Ovary (tissue), 7 donors: ENCODE measurements at regions not wholly inside any gene's neighbourhood (a gene's known extent, or its start where the extent isn't known, plus 50 kb on each side); places are given as distances from the start of the nearest gene placed in this dataset.

Experiments
- DNase-seq, 5 donors: peaks; one replicate each; pipeline ENCODE4 v3.0.0-alpha.2; 2019 to 2020
- H3K27ac ChIP-seq, 2 donors: fragments of 200-600 bp; one replicate each; pipeline versions ENCODE4 v1.5.1 to v1.8.0; 2019 to 2022
- H3K27me3 ChIP-seq: fragments of 200-600 bp; one replicate; pipeline ENCODE4 v1.8.0; 2022
- H3K36me3 ChIP-seq: fragments of 200-600 bp; sonication (generic); one replicate; pipeline ENCODE4 v1.5.1; 2019
- H3K4me1 ChIP-seq: one replicate; pipeline ENCODE4 v1.8.1; 2013; ENCODE audit warnings: mild to moderate bottlenecking, moderate library complexity; ENCODE audit not compliant: insufficient read depth
- H3K4me3 ChIP-seq: fragments of 200-600 bp; sonication (generic); one replicate; pipeline ENCODE4 v1.5.1; 2017
- H3K9me3 ChIP-seq, 2 donors: fragments of 200-600 bp in 1 of 2; sonication (generic) in 1 of 2; one replicate each; pipeline versions ENCODE4 v1.5.1 to v1.8.1; 2013 to 2019; ENCODE audit warnings: mild to moderate bottlenecking in 1 of 2, moderate library complexity in 1 of 2
- CTCF ChIP-seq, 3 donors: fragments of 450-650 bp in 2 of 3; fragments of 200-600 bp in 1 of 3; IDR thresholded peaks; one replicate each; pipeline versions ENCODE4 v1.5.1 to v1.8.0; 2016 to 2022; ENCODE audit warnings: antibody characterized with exemption in 3 of 3, mild to moderate bottlenecking in 1 of 3
- EP300 ChIP-seq: sonication (generic); formaldehyde crosslinking; IDR thresholded peaks from one replicate; pipeline ENCODE4 v1.6.1; 2017; ENCODE audit warnings: antibody characterized with exemption
- POLR2A ChIP-seq: fragments of 450-650 bp; IDR thresholded peaks from one replicate; pipeline ENCODE4 v1.6.1; 2017; ENCODE audit warnings: antibody characterized with exemption, mild to moderate bottlenecking, moderate library complexity
- WGBS, 3 donors: extraction: QIAGEN DNeasy Blood & Tissue Kit in 1 of 3; methylation state at CpG; one replicate each; pipeline versions ENCODE4 v1.1.5 to v1.1.7; 2013 to 2017; 5-methylcytosine and 5-hydroxymethylcytosine counted together
- intact Hi-C, 4 donors: fragments of 100-400 bp; cut with DNase I; formaldehyde crosslinking; loops; one replicate each; pipeline versions ENCODE4 v1.11.0 to v1.15.1; 2022 to 2023
- donor health status: DM: no; HTN: no; CAD: no; lungs with moderate emphysema.
- donor health status: DM: no; HTN: no; CAD: no.
- donor health status: Bipolar disorder and iron deficiency.
- donor health status: DM: no; HTN: no; CAD: no.
- donor health status: DM: yes; HTN: yes; CAD: no.

- no peaks in the 10 kb centered on the region for H3K36me3 ChIP-seq
- no peaks in the 10 kb centered on the region for H3K27me3 ChIP-seq
- no peaks in the 10 kb centered on the region for H3K9me3 ChIP-seq
- peaks cover 2% of the 10 kb centered on the region for H3K4me1 ChIP-seq
- intact Hi-C loops: no loop called here
- H3K27ac ChIP-seq: no peak overlapping the region
- no peak for DNase-seq
- no peak overlapping the region for H3K4me3 ChIP-seq
- 87 to 90% (median 89%) methylated on average over 4 of the region's 4 CpGs for WGBS, 3 donors
- TF ChIP-seq CTCF (IDR thresholded peaks at IDR 0.05) (no peak), EP300 (no peak), POLR2A (no peak)
Observed at GRCh38 chr15:39022532-39023305, 458.1 kb upstream of the RASGRP1 start.

DNA sequence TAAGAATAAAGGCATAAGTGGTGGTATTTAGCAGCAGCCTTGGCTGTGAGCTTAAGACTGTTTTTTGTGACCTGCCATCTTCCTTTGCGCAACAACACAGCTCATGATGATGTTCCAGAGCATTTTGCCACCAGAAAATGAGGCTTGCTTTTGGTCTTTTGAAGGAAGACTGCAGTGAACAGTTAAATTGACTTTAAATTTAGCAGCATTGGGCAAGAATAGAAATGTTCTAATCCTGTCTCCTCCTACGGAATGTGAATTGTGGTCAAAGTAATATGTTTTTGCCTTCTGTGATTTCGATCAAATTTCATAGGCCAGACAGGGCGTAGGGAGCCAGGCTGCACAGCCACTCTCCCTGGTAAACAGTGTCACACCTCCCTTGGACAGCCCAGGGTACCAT lies 460.7 kb upstream of the RASGRP1 start:
- intact Hi-C loops: no loop called here
- Histone ChIP-seq H3K4me3 (no peak overlapping the region), H3K27ac (no peak overlapping the region), H3K4me1 (no peaks in the 10 kb centered on the region), H3K36me3 (no peaks in the 10 kb centered on the region), H3K9me3 (no peaks in the 10 kb centered on the region), H3K27me3 (no peaks in the 10 kb centered on the region)
- TF ChIP-seq POLR2A (no peak), EP300 (no peak), CTCF (IDR thresholded peaks at IDR 0.05) (no peak)
- 87 to 91% (median 90%) methylated on average over 4 of the region's 4 CpGs for WGBS, 3 donors
- no peak for DNase-seq

DNA sequence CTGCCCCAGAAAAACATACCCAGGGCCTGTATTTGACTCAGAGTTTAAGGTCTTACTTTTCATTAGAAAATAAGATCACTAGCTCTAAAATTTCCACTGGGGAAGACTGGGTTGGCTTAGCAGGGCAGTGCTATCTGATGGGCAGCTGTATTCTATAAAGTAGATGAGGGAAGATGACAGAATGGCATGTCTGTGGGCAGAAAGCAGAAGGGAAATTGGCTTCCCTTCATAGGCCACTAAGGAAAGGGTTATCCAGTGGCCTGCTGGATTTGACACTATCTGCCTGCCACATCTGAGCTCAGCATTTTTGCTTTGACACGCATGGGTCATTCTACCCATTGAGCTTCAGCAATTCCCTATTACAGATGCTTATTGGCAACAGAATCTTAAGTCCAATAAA lies 461.3 kb upstream of the RASGRP1 start:
- H3K27ac ChIP-seq: no peak overlapping the region
- H3K9me3 ChIP-seq: no peaks in the 10 kb centered on the region
- 93 to 98% (median 97%) methylated on average over 1 of the region's 1 CpG for WGBS, 3 donors
- H3K4me3 ChIP-seq: no peak overlapping the region
- intact Hi-C loops: no loop called here
- no peaks in the 10 kb centered on the region for H3K36me3 ChIP-seq
- TF ChIP-seq EP300 (no peak), POLR2A (no peak), CTCF (IDR thresholded peaks at IDR 0.05) (no peak)
- no peaks in the 10 kb centered on the region for H3K4me1 ChIP-seq
- DNase-seq: no peak
- H3K27me3 ChIP-seq: no peaks in the 10 kb centered on the region

- no peaks in the 10 kb centered on the region for H3K36me3 ChIP-seq
- 63 to 79% (median 75%) methylated on average over 3 of the region's 3 CpGs for WGBS, 3 donors
- DNase-seq: no peak
- TF ChIP-seq POLR2A (no peak), CTCF (IDR thresholded peaks at IDR 0.05) (no peak), EP300 (no peak)
- no peaks in the 10 kb centered on the region for H3K27me3 ChIP-seq
- H3K27ac ChIP-seq: no peak overlapping the region
- H3K4me3 ChIP-seq: no peak overlapping the region
- H3K9me3 ChIP-seq: no peaks in the 10 kb centered on the region
- intact Hi-C loops: no loop called here
- H3K4me1 ChIP-seq: no peaks in the 10 kb centered on the region
Observed at GRCh38 chr15:39028069-39028468, 463.5 kb upstream of the RASGRP1 start.
